NCI-H460 (cell line): ENCODE measurements at regions not wholly inside any gene's neighbourhood (a gene's known extent, or its start where the extent isn't known, plus 50 kb on each side); places are given as distances from the start of the nearest gene placed in this dataset.

ENCODE experiments used
- DNase-seq: peaks from one replicate; pipeline ENCODE4 v3.0.0-alpha.2; 2016; ENCODE audit warnings: low read depth; ENCODE audit errors: extremely low read depth

GRCh38 chr4:45119376-45119775 is 393.0 kb upstream of the GNPDA2 start:
- no peak for DNase-seq

GRCh38 chr4:45102716-45103115 is 376.4 kb upstream of the GNPDA2 start:
- DNase-seq = no peak

GRCh38 chr4:45100956-45101818 is 374.8 kb upstream of the GNPDA2 start:
- DNase-seq = no peak

GRCh38 chr4:45099471-45099870 is 373.1 kb upstream of the GNPDA2 start:
- DNase-seq = no peak

GRCh38 chr4:45094684-45095083 is 368.3 kb upstream of the GNPDA2 start:
- DNase-seq = no peak

GRCh38 chr4:45082101-45082500 is 355.7 kb upstream of the GNPDA2 start:
- no peak for DNase-seq

GRCh38 chr4:45079616-45080015 is 353.3 kb upstream of the GNPDA2 start:
- DNase-seq = no peak

- no peak for DNase-seq
Measured at GRCh38 chr4:45078201-45078600, 351.8 kb upstream of the GNPDA2 start.

- no peak for DNase-seq
Measured at GRCh38 chr4:45072981-45073380, 346.6 kb upstream of the GNPDA2 start.

- DNase-seq = no peak
Measured at GRCh38 chr4:45064741-45065140, 338.4 kb upstream of the GNPDA2 start.

GRCh38 chr4:45063696-45064095 is 337.3 kb upstream of the GNPDA2 start:
- DNase-seq = no peak

- no peak for DNase-seq
Measured at GRCh38 chr4:45062935-45063545, 336.7 kb upstream of the GNPDA2 start.

- DNase-seq = no peak
Measured at GRCh38 chr4:45043911-45044310, 317.6 kb upstream of the GNPDA2 start.

- no peak for DNase-seq
Measured at GRCh38 chr4:45036677-45037076, 310.3 kb upstream of the GNPDA2 start.

- DNase-seq = no peak
Measured at GRCh38 chr4:45033676-45034419, 307.5 kb upstream of the GNPDA2 start.

GRCh38 chr4:45030059-45030458 is 303.7 kb upstream of the GNPDA2 start:
- no peak for DNase-seq

- no peak for DNase-seq
Measured at GRCh38 chr4:45007508-45007907, 281.2 kb upstream of the GNPDA2 start.

- no peak for DNase-seq
Measured at GRCh38 chr4:45006078-45006477, 279.7 kb upstream of the GNPDA2 start.

GRCh38 chr4:45004847-45005565 is 278.6 kb upstream of the GNPDA2 start:
- DNase-seq = no peak

GRCh38 chr4:45004326-45004725 is 278.0 kb upstream of the GNPDA2 start:
- DNase-seq = no peak

GRCh38 chr4:44996276-44996845 is 270.0 kb upstream of the GNPDA2 start:
- DNase-seq = no peak
